ENCODE measurements at regions not wholly inside any gene's neighbourhood (a gene's known extent, or its start where the extent isn't known, plus 50 kb on each side); places are given as distances from the start of the nearest gene placed in this dataset.

- DNase-seq (ENCODE audit: low read depth), result no peak
Measured at GRCh38 chr20:40491009-40491590, 197.9 kb downstream of the MAFB start.

- DNase-seq (ENCODE audit: low read depth), result peak; percentile 42
Measured at GRCh38 chr20:40489886-40490285, 199.2 kb downstream of the MAFB start.

DNA sequence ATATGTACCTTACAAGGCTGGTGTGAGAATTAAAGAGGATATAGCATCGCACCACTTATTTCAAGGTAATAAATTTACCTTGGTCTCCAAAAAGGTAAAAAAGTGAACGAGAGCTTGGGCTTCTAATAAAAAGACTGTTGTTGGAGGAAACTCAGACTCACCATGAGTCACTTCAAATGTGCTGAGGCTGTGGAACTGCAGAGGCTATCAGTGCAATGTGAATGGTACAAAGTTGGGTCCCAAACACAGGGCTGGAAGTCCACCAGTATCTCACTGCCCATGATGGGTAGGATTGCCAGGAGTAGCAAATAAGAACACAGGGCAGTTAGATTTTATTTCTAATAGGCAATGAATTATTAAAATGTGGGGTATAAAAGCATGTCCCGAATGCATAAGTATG lies 200.6 kb downstream of the MAFB start:
- DNase-seq (ENCODE audit: low read depth), result no peak

DNA sequence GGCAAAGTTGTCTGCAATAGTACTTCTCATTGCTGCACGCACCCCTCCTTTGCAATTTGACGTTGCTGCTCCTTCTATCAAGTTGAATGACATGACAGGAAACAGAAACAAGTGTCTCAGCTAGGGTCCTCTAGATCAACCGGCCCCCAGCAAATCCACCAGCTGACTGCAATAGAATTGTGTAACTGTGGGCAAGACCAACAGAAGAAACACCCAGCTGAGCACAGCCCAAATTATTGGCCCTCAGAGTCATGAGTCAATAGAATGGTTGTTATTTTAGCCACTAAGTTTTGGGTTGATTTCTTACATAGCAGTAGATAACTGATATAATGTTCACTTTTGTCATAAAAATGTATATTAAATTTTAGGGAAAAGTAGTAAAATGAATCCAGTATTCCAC lies 202.7 kb downstream of the MAFB start:
- DNase-seq (ENCODE audit: low read depth), result no peak

- no peak for DNase-seq (ENCODE audit: low read depth)
Measured at GRCh38 chr20:40481743-40482458, 207.1 kb downstream of the MAFB start.

- peak; percentile 39 for DNase-seq (ENCODE audit: low read depth)
Measured at GRCh38 chr20:40481337-40481736, 207.7 kb downstream of the MAFB start.

DNA sequence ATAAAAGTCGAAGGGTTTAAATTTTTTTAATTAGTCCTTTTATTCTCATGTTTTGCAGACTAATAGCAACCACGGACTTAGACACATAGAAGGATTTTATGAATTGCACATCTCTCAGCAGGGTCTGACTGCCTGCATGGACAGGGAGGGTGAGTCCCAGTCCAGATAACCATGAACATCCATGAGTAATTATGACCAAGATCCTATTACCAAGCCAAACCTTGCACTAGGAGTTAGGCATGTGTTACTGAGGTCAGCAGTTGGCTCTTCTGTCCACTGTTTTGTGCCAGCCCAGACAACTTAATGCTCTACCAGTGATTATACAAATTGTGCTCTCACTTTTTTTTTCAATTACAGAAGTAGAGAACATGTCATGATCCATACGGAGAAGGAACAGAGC lies 211.2 kb downstream of the MAFB start:
- no peak for DNase-seq (ENCODE audit: low read depth)

DNA sequence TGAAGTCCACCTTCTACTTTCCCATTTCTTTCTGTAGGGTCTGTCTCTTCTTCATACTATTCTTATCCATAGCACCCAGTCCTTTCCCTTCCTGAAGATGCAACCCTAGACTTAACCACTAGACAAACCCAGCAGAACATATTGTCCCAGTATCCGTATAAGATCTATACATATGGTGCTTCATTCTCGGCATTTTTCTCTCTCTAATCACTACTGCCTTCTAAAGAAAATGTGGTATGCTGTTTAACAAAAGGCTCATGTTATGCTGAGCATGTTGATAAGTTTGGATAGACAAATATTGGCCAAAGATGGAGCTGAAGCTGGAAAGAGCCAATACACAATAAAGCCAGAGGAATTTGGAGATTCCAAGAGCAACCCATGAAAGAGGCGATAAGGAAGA lies 212.6 kb downstream of the MAFB start:
- no peak for DNase-seq (ENCODE audit: low read depth)

DNA sequence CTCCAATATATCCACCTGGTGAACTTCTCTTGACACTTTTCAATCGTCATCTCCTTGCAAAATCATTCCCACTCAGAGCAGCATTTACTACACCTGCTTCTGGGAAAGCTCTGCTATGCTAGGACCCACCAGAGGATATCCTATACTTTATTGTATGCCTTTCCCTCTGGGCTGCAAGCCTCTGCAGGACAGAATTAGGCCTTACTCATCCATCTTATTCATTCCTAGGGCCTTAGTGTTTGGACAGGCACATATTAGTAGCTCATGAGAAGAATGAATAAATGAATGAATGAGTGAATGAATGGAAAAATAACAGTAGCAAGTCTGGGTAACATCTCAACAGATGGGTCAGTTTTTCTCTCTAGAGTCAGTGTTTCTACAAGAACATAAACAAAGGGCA lies 216.1 kb downstream of the MAFB start:
- no peak for DNase-seq (ENCODE audit: low read depth)

GRCh38 chr20:40471261-40471629 lies 217.8 kb downstream of the MAFB start:
- no peak for DNase-seq (ENCODE audit: low read depth)

- no peak for DNase-seq (ENCODE audit: low read depth)
Measured at GRCh38 chr20:40470445-40471260, 218.4 kb downstream of the MAFB start.

DNA sequence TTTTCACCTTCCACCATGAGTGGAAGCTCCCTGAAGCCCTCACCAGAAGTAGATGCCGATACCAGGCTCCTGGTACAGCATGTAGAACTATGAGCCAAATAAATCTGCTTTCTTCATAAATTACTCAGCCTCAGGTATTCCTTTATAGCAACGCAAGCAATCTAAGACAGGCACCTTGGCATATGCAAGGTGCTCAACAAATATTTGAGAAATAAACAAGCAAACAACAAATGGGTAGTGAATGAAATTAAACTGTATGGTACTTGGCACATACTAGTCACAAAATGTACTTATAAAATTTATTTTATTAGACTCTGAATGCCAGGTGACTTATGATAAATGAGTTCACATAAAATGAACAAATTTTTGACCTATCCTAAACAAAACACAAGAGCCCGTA lies 220.3 kb downstream of the MAFB start:
- DNase-seq (ENCODE audit: low read depth), result no peak

DNA sequence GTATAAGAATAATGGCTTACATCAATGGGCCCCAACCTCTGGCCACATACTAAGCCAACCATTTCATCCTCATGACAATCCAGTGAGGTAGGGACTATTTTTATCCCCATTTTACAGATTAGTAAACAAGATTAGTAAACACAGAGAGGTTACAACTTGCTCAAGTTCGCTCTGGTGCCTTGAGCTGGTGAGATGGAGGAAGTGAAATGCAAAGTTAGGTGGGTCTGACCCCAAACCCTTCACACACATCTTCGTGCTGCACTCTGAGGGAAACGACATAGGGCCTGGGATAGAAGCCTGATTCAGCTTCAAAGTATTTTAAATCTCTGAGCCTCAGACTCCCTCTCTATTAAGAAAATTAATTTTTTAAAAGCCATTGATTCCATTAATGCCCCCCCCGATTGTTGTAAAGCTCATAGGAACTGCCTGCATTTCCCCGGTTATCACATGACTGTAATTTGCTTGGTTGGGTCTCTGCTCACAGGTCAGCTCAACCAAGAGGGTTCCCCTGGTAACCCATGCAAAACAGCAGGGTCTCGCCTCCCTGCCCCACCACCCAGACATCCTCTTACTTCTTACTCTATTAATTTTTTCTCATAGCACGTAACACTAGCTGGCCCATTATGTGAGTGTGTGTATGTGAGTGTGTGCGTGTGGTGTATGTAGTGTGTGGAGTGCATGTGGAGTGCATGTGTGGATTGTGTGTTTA lies 221.2 kb downstream of the MAFB start:
- DNase-seq (ENCODE audit: low read depth), result no peak

GRCh38 chr20:40467067-40467466 lies 222.0 kb downstream of the MAFB start:
- no peak for DNase-seq (ENCODE audit: low read depth)

GRCh38 chr20:40464731-40465208 lies 224.3 kb downstream of the MAFB start:
- no peak for DNase-seq (ENCODE audit: low read depth)

GRCh38 chr20:40463171-40463570 lies 225.9 kb downstream of the MAFB start:
- no peak for DNase-seq (ENCODE audit: low read depth)

- no peak for DNase-seq (ENCODE audit: low read depth)
Measured at GRCh38 chr20:40462566-40462965, 226.5 kb downstream of the MAFB start.

- no peak for DNase-seq (ENCODE audit: low read depth)
Measured at GRCh38 chr20:40459299-40459698, 229.7 kb downstream of the MAFB start.

- DNase-seq (ENCODE audit: low read depth), result no peak
Measured at GRCh38 chr20:40457404-40457803, 231.6 kb downstream of the MAFB start.

DNA sequence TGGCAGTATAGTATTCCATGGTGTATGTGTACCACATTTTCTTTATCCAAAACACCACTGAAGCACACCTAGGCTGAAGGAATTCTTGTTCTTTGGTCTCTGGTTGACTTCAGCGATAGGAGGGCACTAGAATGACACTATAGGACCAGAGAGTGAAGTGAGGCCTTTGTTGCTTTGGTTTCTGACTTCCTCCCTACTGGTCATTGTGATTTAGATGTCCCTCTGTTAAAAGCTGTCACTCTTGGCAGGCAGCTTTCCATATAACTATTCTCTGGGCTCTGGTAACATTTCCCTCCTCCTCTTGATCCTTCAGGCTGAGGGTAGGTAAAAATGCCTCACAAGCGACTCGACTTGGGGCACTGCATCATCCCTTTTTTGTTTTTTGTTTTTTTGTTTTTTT lies 236.3 kb downstream of the MAFB start:
- no peak for DNase-seq (ENCODE audit: low read depth)

- DNase-seq (ENCODE audit: low read depth), result no peak
Measured at GRCh38 chr20:40451552-40451951, 237.5 kb downstream of the MAFB start.

DNA sequence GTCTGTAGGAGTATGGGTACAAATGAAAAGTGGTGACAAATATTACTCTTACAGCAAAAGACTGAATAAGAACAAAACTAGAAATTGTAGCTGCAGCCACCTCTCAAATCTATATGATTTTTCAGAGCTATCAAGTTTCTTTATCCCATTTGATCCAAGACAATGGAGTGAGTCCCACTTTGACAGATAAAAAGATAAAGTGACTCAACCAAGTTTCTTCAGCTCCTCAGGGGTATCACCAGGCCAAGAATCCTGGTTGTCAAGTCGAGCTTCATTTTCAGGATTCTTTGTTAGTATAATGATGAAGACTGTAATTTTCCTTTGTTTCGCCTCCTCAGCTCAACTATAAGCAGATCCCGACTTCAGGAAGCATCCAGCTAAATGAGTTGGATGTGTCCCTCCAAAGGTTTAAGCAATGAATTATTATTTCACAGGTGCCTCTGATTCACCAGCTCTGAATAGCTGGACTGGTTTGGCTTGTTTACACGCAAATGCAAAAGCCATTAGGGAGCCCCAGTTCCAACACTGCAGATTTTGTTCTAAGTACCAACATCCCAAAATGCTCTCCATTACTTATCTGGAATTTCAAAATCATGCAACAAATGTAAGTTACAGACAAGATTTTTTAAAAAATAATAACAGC lies 238.9 kb downstream of the MAFB start:
- DNase-seq (ENCODE audit: low read depth), result no peak

Data from GM04504 (cell line).